ENCODE measurements at regions not wholly inside any gene's neighbourhood (a gene's known extent, or its start where the extent isn't known, plus 50 kb on each side); places are given as distances from the start of the nearest gene placed in this dataset.
"Not testable (repeated sequence)": the region's sequence is repeated elsewhere in the genome, so short reads cannot be mapped to it uniquely, and the experiment has no call there.

GRCh38 chr13:61358599-61358998 is 57.0 kb downstream of the PCDH20 start:
- Histone ChIP-seq H3K4me1 (ENCODE audit: control insufficient read depth, insufficient read depth, low read length) (no peaks in the 10 kb centered on the region), H3K27me3 (ENCODE audit: control insufficient read depth, insufficient read depth, low read length) (no peaks in the 10 kb centered on the region)

GRCh38 chr13:61350341-61350740 is 65.3 kb downstream of the PCDH20 start:
- Histone ChIP-seq H3K27ac (ENCODE audit: low read depth, low read length) (no peak overlapping the region), H3K36me3 (ENCODE audit: control insufficient read depth, insufficient read depth, low read length) (no peaks in the 10 kb centered on the region), H3K27me3 (ENCODE audit: control insufficient read depth, insufficient read depth, low read length) (no peaks in the 10 kb centered on the region), H3K4me3 (ENCODE audit: low read length) (no peak overlapping the region), H3K4me1 (ENCODE audit: control insufficient read depth, insufficient read depth, low read length) (no peaks in the 10 kb centered on the region), H3K9ac (ENCODE audit: low read length) (no peak overlapping the region)

More at GRCh38 chr13:61358599-61358998, 57.0 kb downstream of the PCDH20 start:
- Histone ChIP-seq H3K4me3 (ENCODE audit: low read length) (no peak overlapping the region), H3K36me3 (ENCODE audit: control insufficient read depth, insufficient read depth, low read length) (no peaks in the 10 kb centered on the region), H3K27ac (ENCODE audit: low read depth, low read length) (no peak overlapping the region), H3K9ac (ENCODE audit: low read length) (no peak overlapping the region)

- H3K4me3 ChIP-seq (ENCODE audit: low read length) = no peak overlapping the region
- H3K9ac ChIP-seq (ENCODE audit: low read length) = no peak overlapping the region
- H3K27ac ChIP-seq (ENCODE audit: low read depth, low read length) = no peak overlapping the region
- H3K36me3 ChIP-seq (ENCODE audit: control insufficient read depth, insufficient read depth, low read length) = no peaks in the 10 kb centered on the region
- H3K4me1 ChIP-seq (ENCODE audit: control insufficient read depth, insufficient read depth, low read length) = no peaks in the 10 kb centered on the region
- no peaks in the 10 kb centered on the region for H3K27me3 ChIP-seq (ENCODE audit: control insufficient read depth, insufficient read depth, low read length)
Measured at GRCh38 chr13:61339054-61339621, 76.5 kb downstream of the PCDH20 start.

- no peak overlapping the region for H3K27ac ChIP-seq (ENCODE audit: low read depth, low read length)
- H3K36me3 ChIP-seq (ENCODE audit: control insufficient read depth, insufficient read depth, low read length) = no peaks in the 10 kb centered on the region
- no peaks in the 10 kb centered on the region for H3K4me1 ChIP-seq (ENCODE audit: control insufficient read depth, insufficient read depth, low read length)
- no peak overlapping the region for H3K9ac ChIP-seq (ENCODE audit: low read length)
- H3K27me3 ChIP-seq (ENCODE audit: control insufficient read depth, insufficient read depth, low read length) = no peaks in the 10 kb centered on the region
- H3K4me3 ChIP-seq (ENCODE audit: low read length) = no peak overlapping the region
Measured at GRCh38 chr13:61316647-61317046, 99.0 kb downstream of the PCDH20 start.

GRCh38 chr13:61294467-61295191 is 121.0 kb downstream of the PCDH20 start:
- H3K36me3 ChIP-seq (ENCODE audit: control insufficient read depth, insufficient read depth, low read length) = no peaks in the 10 kb centered on the region
- no peak overlapping the region for H3K9ac ChIP-seq (ENCODE audit: low read length)
- H3K4me1 ChIP-seq (ENCODE audit: control insufficient read depth, insufficient read depth, low read length) = no peaks in the 10 kb centered on the region
- H3K4me3 ChIP-seq (ENCODE audit: low read length) = no peak overlapping the region
- H3K27ac ChIP-seq (ENCODE audit: low read depth, low read length) = no peak overlapping the region
- H3K27me3 ChIP-seq (ENCODE audit: control insufficient read depth, insufficient read depth, low read length) = no peaks in the 10 kb centered on the region

GRCh38 chr13:61286148-61286745 is 129.4 kb downstream of the PCDH20 start:
- Histone ChIP-seq H3K27ac (ENCODE audit: low read depth, low read length) (no peak overlapping the region), H3K9ac (ENCODE audit: low read length) (no peak overlapping the region), H3K4me3 (ENCODE audit: low read length) (no peak overlapping the region), H3K4me1 (ENCODE audit: control insufficient read depth, insufficient read depth, low read length) (no peaks in the 10 kb centered on the region), H3K36me3 (ENCODE audit: control insufficient read depth, insufficient read depth, low read length) (no peaks in the 10 kb centered on the region), H3K27me3 (ENCODE audit: control insufficient read depth, insufficient read depth, low read length) (no peaks in the 10 kb centered on the region)

GRCh38 chr13:61277586-61278276 is 137.9 kb downstream of the PCDH20 start:
- Histone ChIP-seq H3K27ac (ENCODE audit: low read depth, low read length) (no peak overlapping the region), H3K4me3 (ENCODE audit: low read length) (no peak overlapping the region), H3K4me1 (ENCODE audit: control insufficient read depth, insufficient read depth, low read length) (no peaks in the 10 kb centered on the region), H3K27me3 (ENCODE audit: control insufficient read depth, insufficient read depth, low read length) (no peaks in the 10 kb centered on the region), H3K9ac (ENCODE audit: low read length) (no peak overlapping the region), H3K36me3 (ENCODE audit: control insufficient read depth, insufficient read depth, low read length) (no peaks in the 10 kb centered on the region)

GRCh38 chr13:61277088-61277487 is 138.6 kb downstream of the PCDH20 start:
- Histone ChIP-seq H3K9ac (ENCODE audit: low read length) (no peak overlapping the region), H3K4me1 (ENCODE audit: control insufficient read depth, insufficient read depth, low read length) (no peaks in the 10 kb centered on the region), H3K27me3 (ENCODE audit: control insufficient read depth, insufficient read depth, low read length) (no peaks in the 10 kb centered on the region), H3K36me3 (ENCODE audit: control insufficient read depth, insufficient read depth, low read length) (no peaks in the 10 kb centered on the region), H3K27ac (ENCODE audit: low read depth, low read length) (no peak overlapping the region), H3K4me3 (ENCODE audit: low read length) (no peak overlapping the region)

- Histone ChIP-seq H3K4me1 (ENCODE audit: control insufficient read depth, insufficient read depth, low read length) (no peaks in the 10 kb centered on the region), H3K27me3 (ENCODE audit: control insufficient read depth, insufficient read depth, low read length) (no peaks in the 10 kb centered on the region), H3K4me3 (ENCODE audit: low read length) (no peak overlapping the region), H3K9ac (ENCODE audit: low read length) (no peak overlapping the region), H3K27ac (ENCODE audit: low read depth, low read length) (no peak overlapping the region), H3K36me3 (ENCODE audit: control insufficient read depth, insufficient read depth, low read length) (no peaks in the 10 kb centered on the region)
Measured at GRCh38 chr13:61276401-61276800, 139.2 kb downstream of the PCDH20 start.

GRCh38 chr13:61275736-61276135 is 139.9 kb downstream of the PCDH20 start:
- Histone ChIP-seq H3K36me3 (ENCODE audit: control insufficient read depth, insufficient read depth, low read length) (no peaks in the 10 kb centered on the region), H3K9ac (ENCODE audit: low read length) (no peak overlapping the region), H3K4me3 (ENCODE audit: low read length) (no peak overlapping the region), H3K27me3 (ENCODE audit: control insufficient read depth, insufficient read depth, low read length) (no peaks in the 10 kb centered on the region), H3K4me1 (ENCODE audit: control insufficient read depth, insufficient read depth, low read length) (no peaks in the 10 kb centered on the region), H3K27ac (ENCODE audit: low read depth, low read length) (no peak overlapping the region)

GRCh38 chr13:61275251-61275650 is 140.4 kb downstream of the PCDH20 start:
- no peaks in the 10 kb centered on the region for H3K36me3 ChIP-seq (ENCODE audit: control insufficient read depth, insufficient read depth, low read length)
- no peaks in the 10 kb centered on the region for H3K27me3 ChIP-seq (ENCODE audit: control insufficient read depth, insufficient read depth, low read length)
- H3K9ac ChIP-seq (ENCODE audit: low read length) = no peak overlapping the region
- H3K4me3 ChIP-seq (ENCODE audit: low read length) = no peak overlapping the region
- no peak overlapping the region for H3K27ac ChIP-seq (ENCODE audit: low read depth, low read length)
- no peaks in the 10 kb centered on the region for H3K4me1 ChIP-seq (ENCODE audit: control insufficient read depth, insufficient read depth, low read length)

- H3K27ac ChIP-seq (ENCODE audit: low read depth, low read length); H3K36me3 ChIP-seq (ENCODE audit: control insufficient read depth, insufficient read depth, low read length); H3K27me3 ChIP-seq (ENCODE audit: control insufficient read depth, insufficient read depth, low read length); H3K9ac ChIP-seq (ENCODE audit: low read length); H3K4me3 ChIP-seq (ENCODE audit: low read length); H3K4me1 ChIP-seq (ENCODE audit: control insufficient read depth, insufficient read depth, low read length): not testable (repeated sequence)
Measured at GRCh38 chr13:61266896-61267295, 148.8 kb downstream of the PCDH20 start.

Data from rectal smooth muscle tissue (tissue), 1 donor.